WTC11 (cell line): ENCODE measurements at regions not wholly inside any gene's neighbourhood (a gene's known extent, or its start where the extent isn't known, plus 50 kb on each side); places are given as distances from the start of the nearest gene placed in this dataset.

Experiments used
- ATAC-seq: fragments of 200-7000 bp; cut with Tn5 transposase; 2 replicates; pipeline ENCODE4 v1.10.0; 2021; ENCODE audit warnings: mild to moderate bottlenecking, moderate library complexity
- CTCF ChIA-PET: fragments of 300-600 bp; sonication (Branson Sonifier 250); formaldehyde crosslinking; loops from one replicate; lab custom pipeline; 2021; ENCODE audit warnings: antibody characterized with exemption; lab: Charles Lee
- POLR2A ChIA-PET: fragments of 350-600 bp; sonication (Branson Sonifier 250); formaldehyde crosslinking; loops from one replicate; lab custom pipeline; 2021; ENCODE audit warnings: antibody characterized with exemption; lab: Charles Lee
- DNase-seq: peaks from one replicate; pipeline ENCODE4 v3.0.0; 2021; ENCODE audit warnings: low spot score
- H3K27ac Mint-ChIP-seq: 2 replicates; pipeline ENCODE4 v1.8.0; 2021; ENCODE audit warnings: mixed read lengths
- H3K27me3 Mint-ChIP-seq: 2 replicates; pipeline ENCODE4 v1.8.0; 2021; ENCODE audit warnings: low read depth, mild to moderate bottlenecking, moderate library complexity, mixed read lengths
- H3K36me3 Mint-ChIP-seq: 2 replicates; pipeline ENCODE4 v1.8.0; 2021; ENCODE audit warnings: mixed read lengths
- H3K4me1 Mint-ChIP-seq: 2 replicates; pipeline ENCODE4 v1.8.0; 2022; ENCODE audit warnings: mixed read lengths
- H3K4me3 Mint-ChIP-seq: 2 replicates; pipeline ENCODE4 v1.8.0; 2021; ENCODE audit warnings: mild to moderate bottlenecking, moderate library complexity, mixed read lengths
- H3K9me3 Mint-ChIP-seq: 2 replicates; pipeline ENCODE4 v1.8.0; 2021; ENCODE audit warnings: mixed read lengths
- AR ChIP-seq: fragments of 250-450 bp; sonication (Bioruptor Pico); IDR thresholded peaks from 2 replicates; pipeline ENCODE4 v1.9.0; 2021; ENCODE audit warnings: mild to moderate bottlenecking
- ATF6 ChIP-seq: sonication (generic); formaldehyde crosslinking; IDR thresholded peaks from 2 replicates; pipeline ENCODE4 v1.8.1; 2023; ENCODE audit warnings: mild to moderate bottlenecking, missing genetic modification reagents
- CREB1 ChIP-seq: sonication (generic); formaldehyde crosslinking; IDR thresholded peaks from 2 replicates; pipeline ENCODE4 v1.8.0; 2023; ENCODE audit warnings: mild to moderate bottlenecking, missing genetic modification reagents
- CREM ChIP-seq: sonication (generic); formaldehyde crosslinking; IDR thresholded peaks from 2 replicates; pipeline ENCODE4 v1.8.1; 2022; ENCODE audit warnings: mild to moderate bottlenecking, missing genetic modification reagents, moderate library complexity
- E2F4 ChIP-seq: sonication (generic); formaldehyde crosslinking; IDR thresholded peaks from 2 replicates; pipeline ENCODE4 v1.8.1; 2022; ENCODE audit warnings: low read depth, mild to moderate bottlenecking, moderate library complexity, missing genetic modification reagents, borderline replicate concordance
- ESRRA ChIP-seq: sonication (generic); formaldehyde crosslinking; IDR thresholded peaks from 2 replicates; pipeline ENCODE4 v1.8.1; 2022; ENCODE audit warnings: mild to moderate bottlenecking, missing genetic modification reagents, borderline replicate concordance
- HMGA2 ChIP-seq: fragments of 250-450 bp; sonication (Bioruptor Pico); IDR thresholded peaks from 2 replicates; pipeline ENCODE4 v1.4.0; 2021; ENCODE audit warnings: mild to moderate bottlenecking, moderate library complexity
- JUN ChIP-seq: sonication (generic); formaldehyde crosslinking; IDR thresholded peaks from 2 replicates; pipeline ENCODE4 v1.8.0; 2023; ENCODE audit warnings: mild to moderate bottlenecking, missing genetic modification reagents
- MLX ChIP-seq: sonication (generic); formaldehyde crosslinking; IDR thresholded peaks from 2 replicates; pipeline ENCODE4 v1.8.1; 2023; ENCODE audit warnings: mild to moderate bottlenecking, missing genetic modification reagents, moderate library complexity
- NR2C2 ChIP-seq: sonication (generic); formaldehyde crosslinking; IDR thresholded peaks from 2 replicates; pipeline ENCODE4 v1.8.0; 2022; ENCODE audit warnings: mild to moderate bottlenecking, missing genetic modification reagents
- PRRX2 ChIP-seq: fragments of 250-450 bp; sonication (Bioruptor Pico); IDR thresholded peaks from 2 replicates; pipeline ENCODE4 v1.8.0; 2021; ENCODE audit warnings: mild to moderate bottlenecking
- SMAD4 ChIP-seq: sonication (generic); formaldehyde crosslinking; IDR thresholded peaks from 2 replicates; pipeline ENCODE4 v1.8.0; 2022; ENCODE audit warnings: mild to moderate bottlenecking, missing genetic modification reagents
- TEAD1 ChIP-seq: sonication (generic); formaldehyde crosslinking; IDR thresholded peaks from 2 replicates; pipeline ENCODE4 v1.8.0; 2022; ENCODE audit warnings: mild to moderate bottlenecking, missing genetic modification reagents
- TP53 ChIP-seq: sonication (generic); formaldehyde crosslinking; IDR thresholded peaks from 2 replicates; pipeline ENCODE4 v1.8.1; 2023; ENCODE audit warnings: mild to moderate bottlenecking, missing genetic modification reagents
- USF2 ChIP-seq: sonication (generic); formaldehyde crosslinking; IDR thresholded peaks from 2 replicates; pipeline ENCODE4 v1.8.1; 2023; ENCODE audit warnings: mild to moderate bottlenecking, missing genetic modification reagents, moderate library complexity
- ZBTB43 ChIP-seq: sonication (generic); formaldehyde crosslinking; IDR thresholded peaks from 2 replicates; pipeline ENCODE4 v1.8.1; 2023; ENCODE audit warnings: mild to moderate bottlenecking, missing genetic modification reagents
- ZMAT4 ChIP-seq: fragments of 250-450 bp; sonication (Bioruptor Pico); IDR thresholded peaks from 2 replicates; pipeline ENCODE4 v1.9.0; 2021; ENCODE audit warnings: mild to moderate bottlenecking
- ZNF396 ChIP-seq: fragments of 250-450 bp; sonication (Bioruptor Pico); IDR thresholded peaks from 2 replicates; pipeline ENCODE4 v1.8.0; 2021; ENCODE audit warnings: mild to moderate bottlenecking, moderate library complexity, borderline replicate concordance
- ZNF416 ChIP-seq: fragments of 250-450 bp; sonication (Bioruptor Pico); IDR thresholded peaks from 2 replicates; pipeline ENCODE4 v1.9.0; 2021; ENCODE audit warnings: mild to moderate bottlenecking, inconsistent platforms
- ZNF512 ChIP-seq: sonication (generic); formaldehyde crosslinking; IDR thresholded peaks from 2 replicates; pipeline ENCODE4 v1.8.1; 2022; ENCODE audit warnings: missing genetic modification reagents, borderline replicate concordance
- ZNF671 ChIP-seq: fragments of 250-450 bp; sonication (Bioruptor Pico); IDR thresholded peaks from 2 replicates; pipeline ENCODE4 v1.8.0; 2021; ENCODE audit warnings: mild to moderate bottlenecking

- no peak for TF ChIP-seq AR (CRISPR knock-in tag)
- no peak for TF ChIP-seq ZNF396 (CRISPR knock-in tag)
Observed at GRCh38 chr20:23257106-23257761, 93.4 kb upstream of the NXT1 start (continued).

GRCh38 chr20:23255716-23256385, 94.7 kb upstream of the NXT1 start:
- CTCF ChIA-PET = interaction anchor here (1.0 to 2.3 kb wide), 4 partner anchors 10 to 205 kb away, joined by 3 to 13 read pairs (median 6); no protein-coding TSS in a partner anchor
- Mint-ChIP-seq H3K4me3 (no peak overlapping the region), H3K9me3 (no peaks in the 10 kb centered on the region), H3K4me1 (peaks cover 11% of the 10 kb centered on the region), H3K27ac (no peak overlapping the region), H3K27me3 (no peaks in the 10 kb centered on the region), H3K36me3 (no peaks in the 10 kb centered on the region)
- no peak for DNase-seq
- POLR2A ChIA-PET = no interaction called here
- TF ChIP-seq TEAD1 (CRISPR knock-in tag) (no peak), CREM (CRISPR knock-in tag) (no peak), ZMAT4 (no peak), JUN (CRISPR knock-in tag) (no peak), USF2 (CRISPR knock-in tag) (no peak), ATF6 (CRISPR knock-in tag) (no peak), MLX (no peak), ZNF512 (no peak), TP53 (CRISPR knock-in tag) (no peak), ZNF396 (CRISPR knock-in tag) (no peak), ESRRA (no peak), ZNF416 (CRISPR knock-in tag) (no peak), ZNF671 (CRISPR knock-in tag) (no peak), HMGA2 (CRISPR knock-in tag) (no peak), SMAD4 (no peak), CREB1 (CRISPR knock-in tag) (no peak), PRRX2 (CRISPR knock-in tag) (no peak), NR2C2 (CRISPR knock-in tag) (no peak), E2F4 (CRISPR knock-in tag) (no peak), ZBTB43 (CRISPR knock-in tag) (no peak)
- ATAC-seq = 0 out of 2 replicates have a peak, but pooled peaks have one; percentile 26
